Mesodermal cell (in vitro differentiated cells): ENCODE measurements at regions not wholly inside any gene's neighbourhood (a gene's known extent, or its start where the extent isn't known, plus 50 kb on each side); places are given as distances from the start of the nearest gene placed in this dataset.
"Not testable (repeated sequence)": the region's sequence is repeated elsewhere in the genome, so short reads cannot be mapped to it uniquely, and the experiment has no call there.

Experiments
- H3K27ac ChIP-seq: 2 replicates; pipeline ENCODE4 v1.7.0; 2013; ENCODE audit warnings: mild to moderate bottlenecking, low read depth, low read length, moderate library complexity; ENCODE audit not compliant: severe bottlenecking
- H3K36me3 ChIP-seq: 2 replicates; pipeline ENCODE4 v1.7.1; 2013; ENCODE audit warnings: mild to moderate bottlenecking, low read length, moderate library complexity; ENCODE audit not compliant: control insufficient read depth, insufficient read depth
- H3K4me1 ChIP-seq: one replicate; pipeline ENCODE4 v1.7.1; 2013; ENCODE audit warnings: mild to moderate bottlenecking, low read length; ENCODE audit not compliant: insufficient read depth, control insufficient read depth, poor library complexity, severe bottlenecking
- H3K4me3 ChIP-seq: 2 replicates; pipeline ENCODE4 v1.7.0; 2013; ENCODE audit warnings: low read length, control low read depth, mild to moderate bottlenecking; ENCODE audit not compliant: insufficient read depth, poor library complexity, severe bottlenecking; ENCODE audit errors: extremely low read depth
- H3K9me3 ChIP-seq: 2 replicates; pipeline ENCODE4 v1.7.1; 2013; ENCODE audit warnings: mild to moderate bottlenecking, low read length, moderate library complexity; ENCODE audit not compliant: control insufficient read depth
- WGBS, 2 experiments: methylation state at CpG; one replicate each; pipeline ENCODE4 v1.1.5; 2013; ENCODE audit warnings: missing lambda C conversion rate in 2 of 2; ENCODE audit not compliant: insufficient coverage in 2 of 2; 5-methylcytosine and 5-hydroxymethylcytosine counted together

GRCh38 chr5:18507114-18507513, 872.9 kb downstream of the TAF11L14 start:
- Histone ChIP-seq H3K27ac (no peak overlapping the region), H3K9me3 (no peaks in the 10 kb centered on the region), H3K36me3 (no peaks in the 10 kb centered on the region), H3K4me3 (no peak overlapping the region), H3K4me1 (no peaks in the 10 kb centered on the region)
- no CpG with 5 or more reads among the region's 1 CpG for WGBS, 2 experiments

GRCh38 chr5:18517641-18518380, 883.6 kb downstream of the TAF11L14 start:
- H3K9me3 ChIP-seq = no peaks in the 10 kb centered on the region
- no peaks in the 10 kb centered on the region for H3K36me3 ChIP-seq
- 100% methylated on average over 2 of the region's 6 CpGs; no CpG with 5 or more reads in 1 of the 2 experiments for WGBS, 2 experiments
- no peak overlapping the region for H3K27ac ChIP-seq
- no peak overlapping the region for H3K4me3 ChIP-seq
- H3K4me1 ChIP-seq = no peaks in the 10 kb centered on the region

- Histone ChIP-seq H3K4me3 (no peak overlapping the region), H3K27ac (no peak overlapping the region), H3K36me3 (no peaks in the 10 kb centered on the region), H3K9me3 (no peaks in the 10 kb centered on the region), H3K4me1 (no peaks in the 10 kb centered on the region)
- no CpG with 5 or more reads among the region's 2 CpGs for WGBS, 2 experiments
These were observed 889.1 kb downstream of the TAF11L14 start for GRCh38 chr5:18523380-18523779.

- Histone ChIP-seq H3K27ac (no peak overlapping the region), H3K4me1 (no peaks in the 10 kb centered on the region), H3K9me3 (no peaks in the 10 kb centered on the region), H3K36me3 (no peaks in the 10 kb centered on the region), H3K4me3 (no peak overlapping the region)
- WGBS, 2 experiments = 100% methylated on average over 1 of the region's 3 CpGs; no CpG with 5 or more reads in 1 of the 2 experiments
These were observed 892.6 kb downstream of the TAF11L14 start for GRCh38 chr5:18526792-18527405.

GRCh38 chr5:18533137-18533536, 898.9 kb downstream of the TAF11L14 start:
- no peak overlapping the region for H3K4me3 ChIP-seq
- H3K4me1 ChIP-seq = no peaks in the 10 kb centered on the region
- no peaks in the 10 kb centered on the region for H3K9me3 ChIP-seq
- no peak overlapping the region for H3K27ac ChIP-seq
- 88 to 94% methylated on average over 1 to 6 of the region's 7 CpGs for WGBS, 2 experiments
- H3K36me3 ChIP-seq = no peaks in the 10 kb centered on the region

- H3K4me3 ChIP-seq = no peak overlapping the region
- 84 to 89% methylated on average over 1 to 2 of the region's 3 CpGs for WGBS, 2 experiments
- no peak overlapping the region for H3K27ac ChIP-seq
- no peaks in the 10 kb centered on the region for H3K4me1 ChIP-seq
- H3K36me3 ChIP-seq = no peaks in the 10 kb centered on the region
- H3K9me3 ChIP-seq = no peaks in the 10 kb centered on the region
These were observed 899.9 kb downstream of the TAF11L14 start for GRCh38 chr5:18534119-18534518.

GRCh38 chr5:18535753-18536152, 901.5 kb downstream of the TAF11L14 start:
- H3K9me3 ChIP-seq, H3K4me3 ChIP-seq, H3K27ac ChIP-seq, H3K4me1 ChIP-seq, H3K36me3 ChIP-seq: not testable (repeated sequence)
- WGBS, 2 experiments = 82 to 84% methylated on average over 2 to 6 of the region's 7 CpGs

GRCh38 chr5:18544421-18544820, 910.2 kb downstream of the TAF11L14 start:
- Histone ChIP-seq H3K27ac (no peak overlapping the region), H3K4me1 (no peaks in the 10 kb centered on the region), H3K36me3 (no peaks in the 10 kb centered on the region), H3K4me3 (no peak overlapping the region), H3K9me3 (peaks cover 2% of the 10 kb centered on the region)
- WGBS, 2 experiments = 80 to 91% methylated on average over 2 to 4 of the region's 6 CpGs

GRCh38 chr5:18546591-18546990, 912.3 kb downstream of the TAF11L14 start:
- no peak overlapping the region for H3K27ac ChIP-seq

GRCh38 chr5:18551716-18552115, 917.5 kb downstream of the TAF11L14 start:
- peaks cover 16% of the 10 kb centered on the region for H3K9me3 ChIP-seq
- WGBS, 2 experiments = 69 to 85% methylated on average over 9 to 14 of the region's 18 CpGs
- H3K27ac ChIP-seq = no peak overlapping the region
- H3K4me1 ChIP-seq = peaks cover 13% of the 10 kb centered on the region
- H3K36me3 ChIP-seq = no peaks in the 10 kb centered on the region
- no peak overlapping the region for H3K4me3 ChIP-seq

More at GRCh38 chr5:18546591-18546990, 912.3 kb downstream of the TAF11L14 start:
- Histone ChIP-seq H3K9me3 (peaks cover 4% of the 10 kb centered on the region), H3K36me3 (no peaks in the 10 kb centered on the region), H3K4me3 (no peak overlapping the region), H3K4me1 (no peaks in the 10 kb centered on the region)

GRCh38 chr5:18553269-18553668, 919.0 kb downstream of the TAF11L14 start:
- Histone ChIP-seq H3K4me3 (no peak overlapping the region), H3K4me1 (peaks cover 13% of the 10 kb centered on the region), H3K27ac (peak overlapping the region; percentile 85), H3K9me3 (peaks cover 15% of the 10 kb centered on the region), H3K36me3 (no peaks in the 10 kb centered on the region)
- WGBS, 2 experiments = 48 to 50% methylated on average over 1 to 3 of the region's 3 CpGs
